Stomach (tissue), 8 donors: ENCODE measurements at regions not wholly inside any gene's neighbourhood (a gene's known extent, or its start where the extent isn't known, plus 50 kb on each side); places are given as distances from the start of the nearest gene placed in this dataset.

Experiments
- DNase-seq, 2 donors: peaks; one replicate each; pipeline versions ENCODE4 v3.0.0 to v3.0.0-alpha.2; 2013 to 2019
- H3K27ac ChIP-seq, 5 donors: fragments of 200-600 bp in 4 of 5; sonication (generic) in 4 of 5; one replicate each; pipeline ENCODE4 v1.5.1; 2013 to 2019; ENCODE audit warnings: mild to moderate bottlenecking in 1 of 5, moderate library complexity in 1 of 5
- H3K27me3 ChIP-seq, 3 donors: fragments of 200-600 bp; sonication (generic); one replicate each; pipeline ENCODE4 v1.5.1; 2017 to 2019; ENCODE audit warnings: mixed run types in 1 of 3
- H3K36me3 ChIP-seq, 4 donors: fragments of 200-600 bp; sonication (generic); 1 replicate in 3 of 4; 2 replicates in 1 of 4; pipeline ENCODE4 v1.5.1; 2016 to 2019
- H3K4me1 ChIP-seq, 4 donors: fragments of 200-600 bp; sonication (generic); one replicate each; pipeline ENCODE4 v1.5.1; 2016 to 2019
- H3K4me3 ChIP-seq, 4 donors: fragments of 200-600 bp; sonication (generic) in 3 of 4; one replicate each; pipeline ENCODE4 v1.5.1; 2016 to 2019; ENCODE audit warnings: mild to moderate bottlenecking in 1 of 4
- H3K9me3 ChIP-seq, 4 donors: fragments of 200-600 bp; sonication (generic); one replicate each; pipeline ENCODE4 v1.5.1; 2016 to 2019
- CTCF ChIP-seq, 7 experiments: fragments of 450-650 bp in 4 of 7; fragments of 200-600 bp in 3 of 7; sonication (generic) in 3 of 7; IDR thresholded peaks; one replicate each; pipeline ENCODE4 v1.5.1; 2016 to 2019; ENCODE audit warnings: antibody characterized with exemption in 7 of 7, control low read depth in 2 of 7, mild to moderate bottlenecking in 1 of 7
- EP300 ChIP-seq: sonication (generic); formaldehyde crosslinking; IDR thresholded peaks from one replicate; pipeline ENCODE4 v1.6.1; 2017; ENCODE audit warnings: antibody characterized with exemption
- POLR2A ChIP-seq, 4 donors: fragments of 450-650 bp; IDR thresholded peaks; one replicate each; pipeline ENCODE4 v1.6.1; 2016; ENCODE audit warnings: antibody characterized with exemption in 4 of 4, control low read depth in 2 of 4, mild to moderate bottlenecking in 1 of 4, moderate library complexity in 1 of 4
- POLR2AphosphoS5 ChIP-seq, 3 donors: sonication (generic); formaldehyde crosslinking; IDR thresholded peaks; one replicate each; pipeline ENCODE4 v1.6.1; 2016; ENCODE audit warnings: antibody characterized with exemption in 3 of 3
- WGBS, 5 donors: extraction: QIAGEN DNeasy Blood & Tissue Kit in 3 of 5; methylation state at CpG; one replicate each; pipeline versions ENCODE4 v1.1.5 to v1.1.7; 2013 to 2018; 5-methylcytosine and 5-hydroxymethylcytosine counted together
- intact Hi-C: fragments of 100-400 bp; cut with DNase I; formaldehyde crosslinking; loops from one replicate; pipeline ENCODE4 v1.15.1; 2023; ENCODE audit warnings: low total_unique reads
- donor health status: healthy with polysubstance abuse.
- donor health status: Bipolar disorder and iron deficiency.
- donor health status: healthy.

GRCh38 chr2:19722531-19722971 is 179.2 kb downstream of the TTC32 start:
- H3K4me3 ChIP-seq, result no peak overlapping the region
- H3K4me1 ChIP-seq, result no peaks in the 10 kb centered on the region
- intact Hi-C loops, result no loop called here
- no peaks in the 10 kb centered on the region for H3K9me3 ChIP-seq
- no peak for TF ChIP-seq CTCF (IDR thresholded peaks at IDR 0.05)
- TF ChIP-seq POLR2A (IDR thresholded peaks at IDR 0.05), result no peak
- no peak for TF ChIP-seq EP300
- no peak for TF ChIP-seq POLR2AphosphoS5 (IDR thresholded peaks at IDR 0.05)
- DNase-seq, result peak in 1 of 2 donors; percentile 47
- 59 to 85% (median 79%) methylated on average over 3 of the region's 3 CpGs for WGBS, 5 donors
- no peaks in the 10 kb centered on the region for H3K27me3 ChIP-seq
- H3K36me3 ChIP-seq, result no peaks in the 10 kb centered on the region
- H3K27ac ChIP-seq, result no peak overlapping the region

- TF ChIP-seq POLR2AphosphoS5 (IDR thresholded peaks at IDR 0.05) (no peak), CTCF (IDR thresholded peaks at IDR 0.05) (no peak)
- no peaks in the 10 kb centered on the region for H3K27me3 ChIP-seq
- no peaks in the 10 kb centered on the region for H3K9me3 ChIP-seq
- no peak overlapping the region for H3K27ac ChIP-seq
- H3K36me3 ChIP-seq, result no peaks in the 10 kb centered on the region
- WGBS, 5 donors, result 88 to 96% (median 90%) methylated on average over 5 of the region's 5 CpGs
- no peak for DNase-seq
- intact Hi-C loops, result no loop called here
- no peaks in the 10 kb centered on the region for H3K4me1 ChIP-seq
- H3K4me3 ChIP-seq, result no peak overlapping the region
These were observed 181.5 kb downstream of the TTC32 start for GRCh38 chr2:19720306-19720705.

- H3K27ac ChIP-seq, result no peak overlapping the region
- no peak for TF ChIP-seq POLR2A (IDR thresholded peaks at IDR 0.05)
- TF ChIP-seq EP300, result no peak
- no peaks in the 10 kb centered on the region for H3K9me3 ChIP-seq
- no peaks in the 10 kb centered on the region for H3K4me1 ChIP-seq
- DNase-seq, result no peak
- WGBS, 5 donors, result 83 to 90% (median 86%) methylated on average over 5 of the region's 5 CpGs
- no peaks in the 10 kb centered on the region for H3K27me3 ChIP-seq
- H3K4me3 ChIP-seq, result no peak overlapping the region
- H3K36me3 ChIP-seq, result no peaks in the 10 kb centered on the region
- intact Hi-C loops, result no loop called here
These were observed 182.2 kb downstream of the TTC32 start for GRCh38 chr2:19719540-19719939.

- TF ChIP-seq POLR2A (IDR thresholded peaks at IDR 0.05), result no peak
- DNase-seq, result no peak
- WGBS, 5 donors, result 67 to 92% (median 79%) methylated on average over 2 of the region's 2 CpGs
- no peaks in the 10 kb centered on the region for H3K4me1 ChIP-seq
- intact Hi-C loops, result no loop called here
- no peaks in the 10 kb centered on the region for H3K9me3 ChIP-seq
- H3K36me3 ChIP-seq, result no peaks in the 10 kb centered on the region
- H3K4me3 ChIP-seq, result no peak overlapping the region
- no peak overlapping the region for H3K27ac ChIP-seq
- no peaks in the 10 kb centered on the region for H3K27me3 ChIP-seq
These were observed 184.3 kb downstream of the TTC32 start for GRCh38 chr2:19717446-19717845.

- 70 to 80% (median 74%) methylated on average over 4 of the region's 4 CpGs for WGBS, 5 donors
- TF ChIP-seq CTCF (IDR thresholded peaks at IDR 0.05) (no peak), EP300 (no peak), POLR2A (IDR thresholded peaks at IDR 0.05) (no peak), POLR2AphosphoS5 (IDR thresholded peaks at IDR 0.05) (no peak)
- intact Hi-C loops, result no loop called here
These were observed 186.9 kb downstream of the TTC32 start for GRCh38 chr2:19714926-19715325.

More at GRCh38 chr2:19714926-19715325, 186.9 kb downstream of the TTC32 start:
- no peak overlapping the region for H3K27ac ChIP-seq
- H3K27me3 ChIP-seq, result no peaks in the 10 kb centered on the region
- no peaks in the 10 kb centered on the region for H3K4me1 ChIP-seq
- no peaks in the 10 kb centered on the region for H3K36me3 ChIP-seq
- no peak overlapping the region for H3K4me3 ChIP-seq
- no peaks in the 10 kb centered on the region for H3K9me3 ChIP-seq
- no peak for DNase-seq
